ENCODE measurements at regions not wholly inside any gene's neighbourhood (a gene's known extent, or its start where the extent isn't known, plus 50 kb on each side); places are given as distances from the start of the nearest gene placed in this dataset.

DNA sequence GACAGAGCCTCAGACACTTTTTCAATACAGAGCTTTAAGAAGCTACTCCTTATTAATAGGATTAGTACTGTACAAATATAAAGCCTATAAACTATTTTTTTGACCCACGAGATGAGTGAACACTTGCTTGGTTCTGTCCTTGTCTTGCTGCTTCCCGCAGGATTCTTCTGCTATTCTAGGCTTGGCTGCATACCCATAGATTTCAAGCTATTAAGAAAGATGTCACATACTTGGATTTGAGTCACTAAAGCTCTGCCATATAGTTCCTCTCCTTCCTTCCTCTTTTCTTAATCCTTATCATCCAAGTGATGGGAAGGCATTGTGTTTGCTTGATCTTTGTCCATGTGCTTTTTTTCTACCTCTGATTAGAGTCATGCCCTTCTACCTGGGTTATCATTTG, 361.2 kb upstream of the TRPC7 start:
- BruUV-seq (replicated peaks), result no TSS peak
- intact Hi-C loops (cut with micrococcal nuclease; ENCODE audit: unreplicated experiment), result no loop called here
- DNase-seq (ENCODE audit: low spot score), result no peak
- H3K4me3 ChIP-seq (ENCODE audit: low read depth, low read length, poor library complexity, severe bottlenecking), result no peak overlapping the region
- ChIA-PET CTCF (no interaction called here), POLR2A (ENCODE audit: low non-redundant PET) (no interaction called here)
- H3K4me1 ChIP-seq (ENCODE audit: insufficient read depth, low read length, poor library complexity, severe bottlenecking), result no peaks in the 10 kb centered on the region
- no peak overlapping the region for H3K27ac ChIP-seq (ENCODE audit: low read depth, low read length, poor library complexity, severe bottlenecking)
- peaks cover 4% of the 10 kb centered on the region for H3K27me3 ChIP-seq (replicated peaks; ENCODE audit: insufficient read depth, low read depth, low read length, poor library complexity)
- no peaks in the 10 kb centered on the region for H3K36me3 ChIP-seq (ENCODE audit: insufficient read depth, low read length, poor library complexity, severe bottlenecking)
- no peaks in the 10 kb centered on the region for H3K9me3 ChIP-seq (ENCODE audit: low read depth, low read length, poor library complexity, severe bottlenecking)
- no peak for TF ChIP-seq EZH2 (IDR thresholded peaks at IDR 0.05; ENCODE audit: borderline replicate concordance, low read depth, low read length, poor library complexity, severe bottlenecking)
- TF ChIP-seq, protein P1, sequence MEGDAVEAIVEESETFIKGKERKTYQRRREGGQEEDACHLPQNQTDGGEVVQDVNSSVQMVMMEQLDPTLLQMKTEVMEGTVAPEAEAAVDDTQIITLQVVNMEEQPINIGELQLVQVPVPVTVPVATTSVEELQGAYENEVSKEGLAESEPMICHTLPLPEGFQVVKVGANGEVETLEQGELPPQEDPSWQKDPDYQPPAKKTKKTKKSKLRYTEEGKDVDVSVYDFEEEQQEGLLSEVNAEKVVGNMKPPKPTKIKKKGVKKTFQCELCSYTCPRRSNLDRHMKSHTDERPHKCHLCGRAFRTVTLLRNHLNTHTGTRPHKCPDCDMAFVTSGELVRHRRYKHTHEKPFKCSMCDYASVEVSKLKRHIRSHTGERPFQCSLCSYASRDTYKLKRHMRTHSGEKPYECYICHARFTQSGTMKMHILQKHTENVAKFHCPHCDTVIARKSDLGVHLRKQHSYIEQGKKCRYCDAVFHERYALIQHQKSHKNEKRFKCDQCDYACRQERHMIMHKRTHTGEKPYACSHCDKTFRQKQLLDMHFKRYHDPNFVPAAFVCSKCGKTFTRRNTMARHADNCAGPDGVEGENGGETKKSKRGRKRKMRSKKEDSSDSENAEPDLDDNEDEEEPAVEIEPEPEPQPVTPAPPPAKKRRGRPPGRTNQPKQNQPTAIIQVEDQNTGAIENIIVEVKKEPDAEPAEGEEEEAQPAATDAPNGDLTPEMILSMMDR (conservative IDR thresholded peaks at IDR 0.05; ENCODE audit: low read depth, low read length), result no peak

DNA sequence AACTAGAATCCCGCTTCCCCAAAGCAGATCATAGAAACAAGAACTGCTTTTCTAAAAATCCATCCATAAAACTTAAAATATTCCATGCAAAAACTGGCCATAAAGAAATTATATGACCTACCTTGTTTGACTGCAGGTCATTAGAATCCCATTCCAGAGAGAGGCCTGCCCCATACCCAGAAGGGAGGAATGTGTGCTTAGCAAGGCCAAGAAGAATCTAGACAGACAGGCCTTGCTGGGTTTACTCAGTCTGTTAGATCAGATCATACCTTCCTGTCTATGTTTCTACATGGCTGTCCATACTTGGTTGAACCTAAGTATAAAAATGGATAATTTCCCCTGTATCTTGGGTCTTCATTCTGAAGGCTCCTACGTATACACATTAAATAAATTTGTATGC, 358.8 kb upstream of the TRPC7 start:
- TF ChIP-seq EZH2 (IDR thresholded peaks at IDR 0.05; ENCODE audit: borderline replicate concordance, low read depth, low read length, poor library complexity, severe bottlenecking), result no peak
- TF ChIP-seq, protein P1 (conservative IDR thresholded peaks at IDR 0.05; ENCODE audit: low read depth, low read length), result no peak
- Histone ChIP-seq H3K4me1 (ENCODE audit: insufficient read depth, low read length, poor library complexity, severe bottlenecking) (no peaks in the 10 kb centered on the region), H3K27ac (ENCODE audit: low read depth, low read length, poor library complexity, severe bottlenecking) (no peak overlapping the region), H3K36me3 (ENCODE audit: insufficient read depth, low read length, poor library complexity, severe bottlenecking) (no peaks in the 10 kb centered on the region), H3K27me3 (replicated peaks; ENCODE audit: insufficient read depth, low read depth, low read length, poor library complexity) (no peaks in the 10 kb centered on the region), H3K4me3 (ENCODE audit: low read depth, low read length, poor library complexity, severe bottlenecking) (no peak overlapping the region), H3K9me3 (ENCODE audit: low read depth, low read length, poor library complexity, severe bottlenecking) (no peaks in the 10 kb centered on the region)
- intact Hi-C loops (cut with micrococcal nuclease; ENCODE audit: unreplicated experiment), result no loop called here
- POLR2A ChIA-PET (ENCODE audit: low non-redundant PET), result no interaction called here
- CTCF ChIA-PET, result no interaction called here
- no TSS peak for BruUV-seq (replicated peaks)
- DNase-seq (ENCODE audit: low spot score), result no peak

DNA sequence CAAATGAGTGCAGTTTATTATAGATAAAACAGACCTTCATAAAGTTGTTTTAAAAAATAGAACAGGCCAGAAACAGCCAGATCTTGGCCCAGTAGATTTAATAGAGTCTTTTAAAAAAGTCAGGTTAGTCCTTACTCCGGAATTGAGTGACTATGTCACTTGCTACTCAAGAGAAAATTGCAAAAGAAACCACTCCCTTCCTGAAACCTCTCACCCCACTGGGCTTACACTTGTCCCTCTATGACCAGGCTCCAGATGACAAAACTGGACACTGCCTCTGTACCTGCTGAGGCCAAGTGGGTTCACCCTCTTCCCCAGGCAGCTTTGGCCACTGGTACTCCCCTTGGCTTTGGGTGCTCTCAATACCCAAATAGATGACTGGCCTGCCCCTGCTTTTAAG, 357.2 kb upstream of the TRPC7 start:
- H3K9me3 ChIP-seq (ENCODE audit: low read depth, low read length, poor library complexity, severe bottlenecking), result no peaks in the 10 kb centered on the region
- no TSS peak for BruUV-seq (replicated peaks)
- no peak overlapping the region for H3K4me3 ChIP-seq (ENCODE audit: low read depth, low read length, poor library complexity, severe bottlenecking)
- POLR2A ChIA-PET (ENCODE audit: low non-redundant PET), result no interaction called here
- intact Hi-C loops (cut with micrococcal nuclease; ENCODE audit: unreplicated experiment), result no loop called here
- DNase-seq (ENCODE audit: low spot score), result no peak
- H3K36me3 ChIP-seq (ENCODE audit: insufficient read depth, low read length, poor library complexity, severe bottlenecking), result no peaks in the 10 kb centered on the region
- no peaks in the 10 kb centered on the region for H3K27me3 ChIP-seq (replicated peaks; ENCODE audit: insufficient read depth, low read depth, low read length, poor library complexity)
- CTCF ChIA-PET, result no interaction called here
- H3K27ac ChIP-seq (ENCODE audit: low read depth, low read length, poor library complexity, severe bottlenecking), result no peak overlapping the region
- no peaks in the 10 kb centered on the region for H3K4me1 ChIP-seq (ENCODE audit: insufficient read depth, low read length, poor library complexity, severe bottlenecking)
- TF ChIP-seq, protein P1 (conservative IDR thresholded peaks at IDR 0.05; ENCODE audit: low read depth, low read length), result no peak
- no peak for TF ChIP-seq EZH2 (IDR thresholded peaks at IDR 0.05; ENCODE audit: borderline replicate concordance, low read depth, low read length, poor library complexity, severe bottlenecking)

Data from A673 (cell line).